D721Med (cell line): ENCODE measurements at regions not wholly inside any gene's neighbourhood (a gene's known extent, or its start where the extent isn't known, plus 50 kb on each side); places are given as distances from the start of the nearest gene placed in this dataset.
"Not testable (repeated sequence)": the region's sequence is repeated elsewhere in the genome, so short reads cannot be mapped to it uniquely, and the experiment has no call there.

ENCODE experiments used
- DNase-seq: peaks from one replicate; pipeline ENCODE4 v3.0.0; 2011; ENCODE audit warnings: low spot score; ENCODE audit not compliant: insufficient read length
- FAIRE-seq: peaks from 2 replicates; lab custom pipeline; 2011; peaks lifted over from hg19 to GRCh38; lab: Jason Lieb, UNC
- CTCF ChIP-seq: IDR thresholded peaks from 2 replicates; pipeline ENCODE4 v1.5.1; 2012; ENCODE audit warnings: mild to moderate bottlenecking, control low read depth; ENCODE audit not compliant: insufficient read depth; ENCODE audit errors: missing control alignments

DNA sequence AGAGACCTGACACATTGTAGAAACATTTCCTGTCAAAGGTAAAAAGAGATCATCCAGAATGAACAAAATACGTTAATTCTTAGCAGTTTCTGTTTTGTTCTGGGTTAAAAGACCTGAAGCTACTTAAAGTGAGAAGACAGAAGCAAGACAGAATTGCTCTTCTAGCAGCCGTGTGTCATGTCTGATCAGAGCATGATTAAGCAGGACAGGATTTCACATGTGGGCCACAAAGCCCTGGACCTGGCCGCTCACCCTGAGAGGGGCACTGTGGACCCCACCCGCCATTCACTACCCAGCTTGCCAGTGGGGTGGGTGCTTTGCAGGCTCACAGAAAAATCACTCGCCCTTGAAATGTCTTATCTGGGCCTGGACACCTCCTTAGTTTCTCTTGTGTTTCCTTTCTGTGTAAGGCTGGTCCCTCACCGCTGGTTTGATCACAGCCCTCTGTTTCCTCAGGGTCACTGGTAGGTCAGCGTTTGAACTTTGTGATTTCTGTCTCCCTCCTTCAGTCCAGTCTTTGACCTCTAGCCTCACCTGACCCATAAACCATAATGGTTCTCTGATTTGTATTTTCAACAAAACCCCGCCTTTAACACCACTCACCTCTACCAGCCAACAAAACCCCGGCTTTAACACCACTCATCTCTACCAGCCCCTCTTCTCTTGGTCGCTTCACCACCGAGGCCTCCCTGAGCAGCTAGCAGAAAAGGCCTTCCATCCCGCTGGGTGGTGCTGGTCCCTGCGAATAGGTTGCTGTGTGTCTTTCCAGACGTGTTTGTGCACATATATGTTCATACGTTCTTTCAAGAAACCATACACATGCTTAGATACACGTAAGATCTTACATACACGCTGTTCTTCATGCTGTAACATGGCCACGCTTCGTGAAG is 185.0 kb downstream of the OR4M2 start:
- TF ChIP-seq CTCF = no peak
- FAIRE-seq = no peak
- DNase-seq = no peak

DNA sequence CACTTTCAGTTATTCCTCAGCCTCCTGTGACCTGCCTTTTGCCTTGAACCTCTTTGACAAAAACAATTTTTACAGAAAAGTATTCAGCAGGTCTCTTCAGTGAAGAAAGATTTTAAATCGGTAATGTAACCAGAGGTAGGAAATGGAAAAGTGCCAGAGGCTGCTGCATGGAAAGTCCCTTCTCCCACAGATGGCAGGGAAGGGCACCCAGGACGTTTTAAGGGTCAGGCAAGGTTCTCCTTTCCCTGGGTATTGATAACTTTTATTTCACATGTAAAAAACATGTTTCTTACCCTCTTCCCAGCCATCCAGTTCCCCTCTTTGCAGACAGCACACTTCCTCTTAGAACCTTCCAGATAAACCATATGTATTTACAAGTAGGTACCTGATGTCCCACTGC is 185.6 kb downstream of the OR4M2 start:
- TF ChIP-seq CTCF = no peak
- DNase-seq = no peak
- FAIRE-seq = no peak

DNA sequence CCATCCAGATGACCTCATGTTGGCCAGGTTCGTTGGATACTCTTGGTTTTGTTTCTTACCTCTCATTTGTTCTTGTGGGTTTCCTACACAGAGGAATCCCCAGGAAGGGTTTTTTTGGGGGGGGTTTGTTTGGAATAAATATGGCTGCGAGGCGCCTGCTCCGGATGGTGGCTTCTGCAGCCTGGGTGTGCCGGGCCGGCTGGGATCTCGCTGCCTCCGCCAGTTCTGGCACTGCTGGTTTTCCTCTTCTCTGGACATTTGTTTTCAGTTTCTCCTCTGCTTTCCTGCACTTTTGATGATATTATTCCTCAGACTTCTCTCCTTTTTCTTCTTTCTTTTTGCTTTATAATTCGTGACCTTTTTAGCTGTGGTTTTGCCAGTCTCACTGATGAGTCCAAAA is 187.4 kb downstream of the OR4M2 start:
- DNase-seq (no peak), FAIRE-seq (no peak)
- no peak for TF ChIP-seq CTCF

DNA sequence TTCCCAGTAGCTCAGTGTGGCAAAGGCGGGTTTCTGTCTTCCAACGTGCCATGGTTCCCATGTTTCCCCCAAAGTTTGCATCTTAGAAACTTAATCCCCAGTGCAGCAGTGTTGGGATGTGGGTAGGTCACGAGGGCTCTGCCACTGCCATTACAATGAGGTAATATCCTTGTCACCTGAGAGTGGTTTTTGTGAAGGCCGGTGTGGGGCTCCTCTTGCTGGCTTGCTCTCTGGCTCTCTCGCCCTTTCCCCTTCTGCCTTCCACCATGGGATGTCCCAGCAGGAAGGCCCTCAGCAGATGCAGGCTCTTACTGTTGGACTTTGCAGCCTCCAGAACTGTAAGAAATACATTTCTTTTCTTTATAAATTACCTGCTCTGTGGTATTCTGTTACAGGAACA is 187.9 kb downstream of the OR4M2 start:
- DNase-seq, FAIRE-seq: not testable (repeated sequence)

DNA sequence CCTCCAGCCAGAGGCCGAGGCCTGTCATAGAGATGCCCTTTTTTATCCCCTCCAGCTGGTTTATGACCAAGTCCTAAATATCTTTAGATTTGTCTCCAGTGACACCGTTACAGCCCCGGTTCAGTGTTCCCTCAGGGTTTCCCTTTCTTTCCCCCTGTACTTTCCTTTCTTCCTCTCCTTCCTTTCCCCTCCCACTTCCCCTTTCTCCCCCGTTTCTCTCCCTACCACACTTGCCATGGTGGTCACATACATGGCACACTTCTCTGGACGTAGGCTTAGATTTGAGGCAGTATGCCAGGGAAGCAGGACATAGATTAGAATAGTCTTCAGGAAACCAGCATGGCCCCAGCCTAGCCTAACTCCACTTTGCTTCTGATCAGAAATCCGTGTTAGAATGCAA is 188.3 kb downstream of the OR4M2 start:
- DNase-seq, FAIRE-seq: not testable (repeated sequence)

GRCh38 chr15:22272286-22273160 is 186.2 kb upstream of the GOLGA6L22 start:
- FAIRE-seq, DNase-seq: not testable (repeated sequence)

GRCh38 chr15:22273185-22273584 is 185.5 kb upstream of the GOLGA6L22 start:
- not testable (repeated sequence) for DNase-seq, FAIRE-seq

DNA sequence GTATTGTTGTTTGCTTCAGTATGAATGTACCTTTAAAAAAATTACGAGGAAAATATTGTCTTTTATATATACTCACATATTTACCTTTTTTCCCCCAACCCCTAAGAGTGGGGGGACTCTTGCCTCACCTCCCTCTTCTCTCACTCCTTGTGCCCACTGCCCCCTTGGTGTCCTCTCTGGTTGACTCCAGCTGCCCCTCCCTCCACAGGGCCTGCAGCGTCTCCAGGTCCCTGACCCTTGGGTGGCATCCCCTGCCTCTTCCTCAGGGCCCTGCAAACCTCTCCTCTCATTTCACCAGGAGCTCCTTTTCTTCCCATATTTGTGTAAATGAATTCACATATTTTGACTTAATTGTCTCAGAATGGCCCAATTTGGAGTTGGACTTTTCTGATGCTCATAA is 184.3 kb upstream of the GOLGA6L22 start:
- not testable (repeated sequence) for DNase-seq, FAIRE-seq

GRCh38 chr15:22280770-22281169 is 177.9 kb upstream of the GOLGA6L22 start:
- DNase-seq, FAIRE-seq: not testable (repeated sequence)

DNA sequence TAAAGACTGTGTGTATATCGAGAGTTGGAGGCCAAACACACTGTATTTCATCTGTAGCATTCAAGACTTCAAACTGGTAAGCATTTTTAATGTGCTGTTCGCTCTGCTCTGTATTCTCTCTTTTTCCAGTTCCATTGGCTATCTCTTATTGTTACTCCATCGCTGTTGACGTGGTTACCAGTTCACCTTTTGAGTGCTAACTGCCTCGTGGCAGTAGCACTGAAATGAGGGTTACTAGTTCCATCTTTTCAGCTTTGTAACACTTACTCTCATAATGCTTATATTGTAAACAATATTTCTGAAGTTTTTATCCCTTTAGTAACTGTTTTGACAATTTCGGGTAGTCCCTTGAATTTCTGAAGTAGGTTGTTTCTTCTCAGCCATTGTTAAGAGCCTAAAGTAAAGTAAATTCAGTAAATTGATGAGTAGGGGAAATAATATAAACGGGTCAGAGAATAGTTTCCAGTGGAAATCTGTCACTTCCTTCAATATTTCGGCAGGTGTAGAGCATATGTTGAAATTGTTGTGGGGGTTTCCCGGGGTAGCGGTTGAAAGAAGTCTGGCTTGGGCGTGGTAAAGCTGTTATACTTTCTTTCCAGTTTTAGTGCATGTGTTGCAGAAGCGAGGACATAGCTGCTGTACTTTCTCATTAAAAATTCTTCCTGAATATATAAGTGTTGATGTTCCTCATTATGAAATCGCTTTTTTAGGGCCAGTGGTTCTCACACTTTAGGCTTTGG is 175.7 kb upstream of the GOLGA6L22 start:
- not testable (repeated sequence) for DNase-seq, FAIRE-seq

DNA sequence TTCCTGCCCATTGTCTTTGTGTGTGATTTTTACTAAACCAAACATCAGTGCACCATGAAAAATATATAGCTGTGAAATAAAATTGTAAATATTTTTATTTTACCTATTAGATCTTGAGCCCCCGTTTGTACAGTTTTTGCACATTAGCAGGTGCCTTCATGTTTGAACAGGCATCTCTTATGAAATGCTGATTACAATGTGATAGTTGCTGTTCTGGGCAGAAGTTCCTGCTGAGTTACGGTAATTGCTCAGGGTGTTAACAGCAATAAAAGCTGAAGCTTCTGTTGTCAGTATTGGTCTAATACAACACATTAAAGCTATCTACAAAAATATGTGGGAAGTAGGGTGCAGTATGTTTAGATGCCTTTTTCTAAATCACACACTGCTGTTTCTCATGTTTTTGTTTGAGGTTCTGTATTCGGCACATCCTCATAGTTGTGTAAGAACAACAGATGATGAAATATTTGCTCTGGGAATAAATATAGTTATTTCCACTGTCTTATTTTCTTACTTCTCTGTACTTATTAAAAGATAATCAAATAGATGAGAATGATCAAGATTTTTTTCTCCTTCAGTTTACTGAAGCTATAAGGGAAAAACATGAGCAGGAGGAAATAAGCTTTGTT is 173.8 kb upstream of the GOLGA6L22 start:
- FAIRE-seq, DNase-seq: not testable (repeated sequence)

DNA sequence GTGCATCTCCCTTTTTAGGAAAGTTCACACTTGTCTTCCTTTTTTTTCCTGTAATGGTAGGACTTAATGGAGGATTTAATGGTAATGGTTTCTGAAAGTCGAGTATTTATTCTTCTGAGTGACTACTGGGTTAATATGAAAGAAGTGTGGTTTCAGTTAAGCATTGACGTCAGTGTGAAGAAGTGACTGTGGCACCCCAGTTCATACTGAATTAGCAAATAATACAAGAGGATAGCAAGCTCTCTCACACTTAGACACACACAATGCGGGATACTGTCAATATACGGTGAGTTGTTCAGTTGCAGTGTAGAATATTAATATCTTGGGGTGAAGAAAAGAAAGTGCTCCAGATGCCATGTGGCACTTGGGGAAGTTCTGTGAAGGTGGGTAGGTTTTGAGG is 167.6 kb upstream of the GOLGA6L22 start:
- FAIRE-seq, DNase-seq: not testable (repeated sequence)

DNA sequence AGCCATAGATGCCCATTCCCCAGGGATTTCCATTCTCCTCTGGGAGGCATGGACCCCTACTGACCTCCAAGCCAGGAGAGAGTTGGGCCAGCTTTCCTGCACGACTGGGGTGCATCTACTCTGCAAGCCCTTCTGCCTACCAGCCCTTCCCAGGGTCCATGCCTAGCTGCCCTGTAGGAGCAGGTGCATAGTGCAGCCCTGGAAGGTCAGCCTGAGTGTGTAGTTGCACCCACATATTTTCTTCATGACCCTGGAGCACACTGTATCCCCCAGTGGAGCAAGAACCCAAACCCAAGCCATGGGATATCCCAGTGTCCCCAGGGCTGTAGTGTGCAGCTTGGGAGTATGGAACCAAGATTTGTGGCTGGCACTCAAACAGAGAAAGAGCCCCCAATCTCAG is 155.6 kb upstream of the GOLGA6L22 start:
- not testable (repeated sequence) for FAIRE-seq, DNase-seq
